Heart left ventricle (tissue), 13 donors: ENCODE measurements at regions not wholly inside any gene's neighbourhood (a gene's known extent, or its start where the extent isn't known, plus 50 kb on each side); places are given as distances from the start of the nearest gene placed in this dataset.
"Not testable (repeated sequence)": the region's sequence is repeated elsewhere in the genome, so short reads cannot be mapped to it uniquely, and the experiment has no call there.

Experiments
- POLR2A ChIP-seq, 2 donors: fragments of 450-650 bp; IDR thresholded peaks; one replicate each; pipeline ENCODE4 v1.6.1; 2017; ENCODE audit warnings: antibody characterized with exemption in 2 of 2, mild to moderate bottlenecking in 2 of 2, moderate library complexity in 2 of 2
- TF ChIP-seq, protein P1 (sequence below), 12 donors: fragments of 200-600 bp; sonication (generic) in 4 of 12; IDR thresholded peaks; one replicate each; pipeline versions ENCODE4 v1.5.0 to v1.8.0; 2018 to 2022; ENCODE audit warnings: antibody characterized with exemption in 12 of 12, mild to moderate bottlenecking in 5 of 12
- donor health status: ischemic (EF 13 %, LVEDD 7.1; RV severe dilation, severe dysfunction).
- donor health status: DM: no; HTN: yes; CAD: no.
- donor health status: DM: no; HTN: no; CAD: no.
- donor health status: ischemic (EF 25% LVEDD 6.9; RV normal size, moderate dysfunction).
- donor health status: ischemic (EF 25% LVEDD 5.7; RV mildly dilated, moderate dysfunction).
- donor health status: ischemic (EF 35%, LVEDD 5.7; RV mildly dilated, moderate dysfunction).
- donor health status: nonischemic (EF 11% LVEDD 7.7; RV severe dilation, severe dysfunction).
- donor health status: DM: yes; HTN: yes; CAD: no.
- donor health status: PGD.
- donor health status: ischemic (EF 29% LVEDD 5.4; RV normal size, mild dysfunction).
- donor health status: nonischemic (EF 23%, LVEDD 6.1; RV moderate dilation, normal function).

DNA sequence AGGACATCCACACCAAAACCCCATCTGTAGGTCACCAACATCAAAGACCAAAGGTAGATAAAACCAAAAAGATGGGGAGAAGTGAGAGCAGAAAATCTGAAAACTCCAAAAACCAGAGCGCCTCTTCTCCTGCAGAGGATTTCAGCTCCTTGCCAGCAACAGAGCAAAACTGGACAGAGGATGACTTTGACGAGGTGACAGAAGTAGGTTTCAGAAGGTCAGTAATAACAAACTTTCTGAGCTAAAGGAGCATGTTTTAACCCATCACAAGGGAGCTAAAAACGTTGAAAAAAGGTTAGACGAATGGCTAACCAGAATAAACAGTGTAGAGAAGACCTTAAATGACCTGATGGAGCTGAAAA is 142.9 kb upstream of the FBXL7 start:
- TF ChIP-seq, protein P1, sequence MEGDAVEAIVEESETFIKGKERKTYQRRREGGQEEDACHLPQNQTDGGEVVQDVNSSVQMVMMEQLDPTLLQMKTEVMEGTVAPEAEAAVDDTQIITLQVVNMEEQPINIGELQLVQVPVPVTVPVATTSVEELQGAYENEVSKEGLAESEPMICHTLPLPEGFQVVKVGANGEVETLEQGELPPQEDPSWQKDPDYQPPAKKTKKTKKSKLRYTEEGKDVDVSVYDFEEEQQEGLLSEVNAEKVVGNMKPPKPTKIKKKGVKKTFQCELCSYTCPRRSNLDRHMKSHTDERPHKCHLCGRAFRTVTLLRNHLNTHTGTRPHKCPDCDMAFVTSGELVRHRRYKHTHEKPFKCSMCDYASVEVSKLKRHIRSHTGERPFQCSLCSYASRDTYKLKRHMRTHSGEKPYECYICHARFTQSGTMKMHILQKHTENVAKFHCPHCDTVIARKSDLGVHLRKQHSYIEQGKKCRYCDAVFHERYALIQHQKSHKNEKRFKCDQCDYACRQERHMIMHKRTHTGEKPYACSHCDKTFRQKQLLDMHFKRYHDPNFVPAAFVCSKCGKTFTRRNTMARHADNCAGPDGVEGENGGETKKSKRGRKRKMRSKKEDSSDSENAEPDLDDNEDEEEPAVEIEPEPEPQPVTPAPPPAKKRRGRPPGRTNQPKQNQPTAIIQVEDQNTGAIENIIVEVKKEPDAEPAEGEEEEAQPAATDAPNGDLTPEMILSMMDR (IDR thresholded peaks at IDR 0.05) = not testable (repeated sequence)
- TF ChIP-seq POLR2A (IDR thresholded peaks at IDR 0.05) = not testable (repeated sequence)
